Muscle layer of colon (tissue), 2 donors: ENCODE measurements at regions not wholly inside any gene's neighbourhood (a gene's known extent, or its start where the extent isn't known, plus 50 kb on each side); places are given as distances from the start of the nearest gene placed in this dataset.

Experiments
- H3K27ac ChIP-seq: one replicate; pipeline ENCODE4 v1.7.0; 2013; ENCODE audit warnings: low read depth, mild to moderate bottlenecking, low read length, moderate library complexity
- H3K27me3 ChIP-seq, 2 donors: one replicate each; pipeline ENCODE4 v1.7.0; 2013; ENCODE audit warnings: low read length in 2 of 2, mild to moderate bottlenecking in 2 of 2; ENCODE audit not compliant: insufficient read depth in 2 of 2, control insufficient read depth in 1 of 2
- H3K36me3 ChIP-seq: one replicate; pipeline ENCODE4 v1.7.0; 2013; ENCODE audit warnings: mild to moderate bottlenecking, low read length; ENCODE audit not compliant: insufficient read depth
- H3K4me1 ChIP-seq: one replicate; pipeline ENCODE4 v1.7.0; 2013; ENCODE audit warnings: mild to moderate bottlenecking, low read length; ENCODE audit not compliant: insufficient read depth
- H3K4me3 ChIP-seq, 2 donors: one replicate each; pipeline ENCODE4 v1.7.0; 2013; ENCODE audit warnings: low read length in 2 of 2, low read depth in 1 of 2, mild to moderate bottlenecking in 1 of 2, moderate library complexity in 1 of 2
- H3K9ac ChIP-seq: one replicate; pipeline ENCODE4 v1.7.0; 2013; ENCODE audit warnings: low read length
- H3K9me3 ChIP-seq: one replicate; pipeline ENCODE4 v1.7.0; 2013; ENCODE audit warnings: mild to moderate bottlenecking, low read length
- donor health status: abdominal sarcoma.
- donor health status: Adenocarcinoma of cecum.

GRCh38 chr18:41482501-41482900, 472.5 kb upstream of the PIK3C3 start:
- Histone ChIP-seq H3K27ac (no peak overlapping the region), H3K4me1 (no peaks in the 10 kb centered on the region), H3K4me3 (no peak overlapping the region), H3K36me3 (no peaks in the 10 kb centered on the region), H3K9me3 (no peaks in the 10 kb centered on the region), H3K27me3 (no peaks in the 10 kb centered on the region), H3K9ac (no peak overlapping the region)

- no peaks in the 10 kb centered on the region for H3K36me3 ChIP-seq
- H3K9ac ChIP-seq = no peak overlapping the region
- no peak overlapping the region for H3K27ac ChIP-seq
- no peak overlapping the region for H3K4me3 ChIP-seq
- H3K9me3 ChIP-seq = no peaks in the 10 kb centered on the region
- no peaks in the 10 kb centered on the region for H3K4me1 ChIP-seq
- no peaks in the 10 kb centered on the region for H3K27me3 ChIP-seq
These were observed 488.4 kb upstream of the PIK3C3 start for GRCh38 chr18:41466436-41467160.

- Histone ChIP-seq H3K9me3 (no peaks in the 10 kb centered on the region), H3K27ac (no peak overlapping the region), H3K36me3 (no peaks in the 10 kb centered on the region), H3K4me3 (no peak overlapping the region), H3K9ac (no peak overlapping the region), H3K27me3 (no peaks in the 10 kb centered on the region), H3K4me1 (no peaks in the 10 kb centered on the region)
These were observed 489.6 kb upstream of the PIK3C3 start for GRCh38 chr18:41465386-41465785.

GRCh38 chr18:41464278-41464677, 490.8 kb upstream of the PIK3C3 start:
- Histone ChIP-seq H3K27me3 (no peaks in the 10 kb centered on the region), H3K9ac (no peak overlapping the region), H3K9me3 (no peaks in the 10 kb centered on the region), H3K36me3 (no peaks in the 10 kb centered on the region), H3K4me1 (no peaks in the 10 kb centered on the region), H3K4me3 (no peak overlapping the region), H3K27ac (no peak overlapping the region)

- no peak overlapping the region for H3K4me3 ChIP-seq
- H3K36me3 ChIP-seq = no peaks in the 10 kb centered on the region
- H3K27me3 ChIP-seq = no peaks in the 10 kb centered on the region
- H3K9ac ChIP-seq = no peak overlapping the region
- H3K4me1 ChIP-seq = no peaks in the 10 kb centered on the region
- H3K27ac ChIP-seq = no peak overlapping the region
- H3K9me3 ChIP-seq = no peaks in the 10 kb centered on the region
These were observed 492.1 kb upstream of the PIK3C3 start for GRCh38 chr18:41462946-41463345.

GRCh38 chr18:41461114-41461513, 493.9 kb upstream of the PIK3C3 start:
- H3K27me3 ChIP-seq = no peaks in the 10 kb centered on the region
- no peak overlapping the region for H3K9ac ChIP-seq
- no peak overlapping the region for H3K27ac ChIP-seq
- H3K36me3 ChIP-seq = no peaks in the 10 kb centered on the region
- H3K4me1 ChIP-seq = no peaks in the 10 kb centered on the region
- no peaks in the 10 kb centered on the region for H3K9me3 ChIP-seq
- no peak overlapping the region for H3K4me3 ChIP-seq

- H3K9ac ChIP-seq = no peak overlapping the region
- no peaks in the 10 kb centered on the region for H3K9me3 ChIP-seq
- H3K27me3 ChIP-seq = no peaks in the 10 kb centered on the region
- H3K4me3 ChIP-seq = no peak overlapping the region
- no peak overlapping the region for H3K27ac ChIP-seq
- H3K36me3 ChIP-seq = no peaks in the 10 kb centered on the region
- H3K4me1 ChIP-seq = no peaks in the 10 kb centered on the region
These were observed 495.4 kb upstream of the PIK3C3 start for GRCh38 chr18:41459656-41460055.

- Histone ChIP-seq H3K27ac (no peak overlapping the region), H3K27me3 (no peaks in the 10 kb centered on the region), H3K4me1 (no peaks in the 10 kb centered on the region), H3K36me3 (no peaks in the 10 kb centered on the region), H3K9ac (no peak overlapping the region), H3K4me3 (no peak overlapping the region), H3K9me3 (no peaks in the 10 kb centered on the region)
These were observed 496.7 kb upstream of the PIK3C3 start for GRCh38 chr18:41458376-41458775.

GRCh38 chr18:41457765-41458326, 497.2 kb upstream of the PIK3C3 start:
- no peaks in the 10 kb centered on the region for H3K9me3 ChIP-seq

GRCh38 chr18:41456831-41457230, 498.2 kb upstream of the PIK3C3 start:
- Histone ChIP-seq H3K9me3 (no peaks in the 10 kb centered on the region), H3K27ac (no peak overlapping the region), H3K4me1 (no peaks in the 10 kb centered on the region), H3K4me3 (no peak overlapping the region), H3K27me3 (no peaks in the 10 kb centered on the region), H3K36me3 (no peaks in the 10 kb centered on the region), H3K9ac (no peak overlapping the region)

More at GRCh38 chr18:41457765-41458326, 497.2 kb upstream of the PIK3C3 start:
- Histone ChIP-seq H3K4me1 (no peaks in the 10 kb centered on the region), H3K36me3 (no peaks in the 10 kb centered on the region), H3K9ac (no peak overlapping the region), H3K27ac (no peak overlapping the region), H3K27me3 (no peaks in the 10 kb centered on the region), H3K4me3 (no peak overlapping the region)

GRCh38 chr18:41449612-41450011, 505.4 kb upstream of the PIK3C3 start:
- Histone ChIP-seq H3K9ac (no peak overlapping the region), H3K9me3 (no peaks in the 10 kb centered on the region), H3K27ac (no peak overlapping the region), H3K4me1 (no peaks in the 10 kb centered on the region), H3K27me3 (no peaks in the 10 kb centered on the region), H3K4me3 (no peak overlapping the region), H3K36me3 (no peaks in the 10 kb centered on the region)

GRCh38 chr18:41444943-41445342, 510.1 kb upstream of the PIK3C3 start:
- Histone ChIP-seq H3K4me3 (no peak overlapping the region), H3K9me3 (no peaks in the 10 kb centered on the region), H3K27me3 (no peaks in the 10 kb centered on the region), H3K27ac (no peak overlapping the region), H3K9ac (no peak overlapping the region), H3K4me1 (no peaks in the 10 kb centered on the region), H3K36me3 (no peaks in the 10 kb centered on the region)
